Mesodermal cell (in vitro differentiated cells): ENCODE measurements at regions not wholly inside any gene's neighbourhood (a gene's known extent, or its start where the extent isn't known, plus 50 kb on each side); places are given as distances from the start of the nearest gene placed in this dataset.
"Not testable (repeated sequence)": the region's sequence is repeated elsewhere in the genome, so short reads cannot be mapped to it uniquely, and the experiment has no call there.

Experiments used
- H3K27ac ChIP-seq: 2 replicates; pipeline ENCODE4 v1.7.0; 2013; ENCODE audit warnings: mild to moderate bottlenecking, low read depth, low read length, moderate library complexity; ENCODE audit not compliant: severe bottlenecking
- H3K36me3 ChIP-seq: 2 replicates; pipeline ENCODE4 v1.7.1; 2013; ENCODE audit warnings: mild to moderate bottlenecking, low read length, moderate library complexity; ENCODE audit not compliant: control insufficient read depth, insufficient read depth
- H3K4me1 ChIP-seq: one replicate; pipeline ENCODE4 v1.7.1; 2013; ENCODE audit warnings: mild to moderate bottlenecking, low read length; ENCODE audit not compliant: insufficient read depth, control insufficient read depth, poor library complexity, severe bottlenecking
- H3K4me3 ChIP-seq: 2 replicates; pipeline ENCODE4 v1.7.0; 2013; ENCODE audit warnings: low read length, control low read depth, mild to moderate bottlenecking; ENCODE audit not compliant: insufficient read depth, poor library complexity, severe bottlenecking; ENCODE audit errors: extremely low read depth
- H3K9me3 ChIP-seq: 2 replicates; pipeline ENCODE4 v1.7.1; 2013; ENCODE audit warnings: mild to moderate bottlenecking, low read length, moderate library complexity; ENCODE audit not compliant: control insufficient read depth
- WGBS, 2 experiments: methylation state at CpG; one replicate each; pipeline ENCODE4 v1.1.5; 2013; ENCODE audit warnings: missing lambda C conversion rate in 2 of 2; ENCODE audit not compliant: insufficient coverage in 2 of 2; 5-methylcytosine and 5-hydroxymethylcytosine counted together

DNA sequence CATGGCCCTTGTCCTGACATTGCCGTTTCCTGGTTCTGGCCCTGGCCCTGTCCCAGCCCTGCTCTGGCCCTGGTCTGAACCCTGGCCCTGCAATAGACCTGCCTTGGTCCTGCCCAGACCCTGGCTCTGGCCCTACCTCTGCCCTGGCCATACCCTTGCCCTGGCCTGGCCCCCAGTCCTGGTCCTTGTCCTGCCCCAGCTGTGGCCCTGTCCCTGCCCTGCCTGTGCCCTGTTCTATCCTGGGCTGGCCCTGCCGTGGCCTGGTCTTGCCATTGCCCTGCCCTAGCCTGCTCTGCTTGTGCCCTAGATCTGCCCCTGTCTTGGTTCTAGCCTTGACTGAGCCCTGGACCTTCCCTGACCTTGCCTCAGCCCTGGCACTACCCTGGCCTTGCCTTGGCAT, 1560.1 kb downstream of the RPIA start:
- H3K4me1 ChIP-seq, H3K4me3 ChIP-seq, H3K36me3 ChIP-seq, H3K27ac ChIP-seq, H3K9me3 ChIP-seq: not testable (repeated sequence)
- WGBS, 2 experiments, result 78 to 83% methylated on average over 2 of the region's 2 CpGs

DNA sequence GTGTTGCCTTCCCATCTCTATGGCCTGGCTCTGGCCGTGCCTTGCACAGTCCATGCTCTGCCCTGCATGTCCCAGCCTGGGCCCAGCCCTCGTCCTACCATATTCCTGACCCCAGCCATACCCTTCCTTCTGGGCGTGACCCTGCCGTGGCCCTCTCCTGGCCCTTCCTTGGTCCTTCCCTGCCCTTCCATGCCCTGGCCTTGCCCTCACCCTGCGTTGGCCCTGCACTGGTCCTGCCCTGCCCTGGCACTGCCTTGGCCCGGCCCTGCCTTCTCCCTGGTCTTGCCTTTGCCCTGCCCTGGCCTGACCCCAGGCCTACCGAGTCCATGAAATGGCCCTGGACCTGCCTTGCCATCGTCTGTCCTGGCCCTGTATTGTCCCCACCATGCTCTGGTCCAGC, 1561.8 kb downstream of the RPIA start:
- not testable (repeated sequence) for H3K36me3 ChIP-seq, H3K9me3 ChIP-seq, H3K27ac ChIP-seq, H3K4me1 ChIP-seq, H3K4me3 ChIP-seq
- WGBS, 2 experiments, result 76 to 87% methylated on average over 4 to 6 of the region's 8 CpGs

DNA sequence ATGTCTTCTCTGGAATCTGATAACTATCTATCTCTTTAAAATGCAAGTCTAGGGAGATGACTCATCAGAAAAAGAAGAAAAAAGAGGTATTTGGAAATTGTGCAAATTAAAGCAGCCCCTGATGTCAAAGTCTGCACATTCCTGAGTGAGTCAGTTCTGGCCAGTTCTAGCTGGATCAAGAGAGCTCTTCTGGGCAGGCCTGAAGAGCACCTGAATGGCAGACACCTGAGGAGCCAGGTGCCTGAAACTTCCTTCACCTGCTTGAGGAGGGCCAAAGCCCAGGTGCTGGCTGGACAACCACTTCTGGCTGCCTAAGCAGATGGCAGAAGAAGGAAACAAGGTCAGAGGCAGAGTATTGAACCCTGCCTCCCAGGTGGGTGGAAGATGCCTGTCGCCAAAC, 1575.4 kb downstream of the RPIA start:
- H3K27ac ChIP-seq, H3K36me3 ChIP-seq, H3K4me3 ChIP-seq, H3K9me3 ChIP-seq, H3K4me1 ChIP-seq: not testable (repeated sequence)
- WGBS, 2 experiments, result 100% methylated on average over 1 of the region's 1 CpG; no CpG with 5 or more reads in 1 of the 2 experiments

DNA sequence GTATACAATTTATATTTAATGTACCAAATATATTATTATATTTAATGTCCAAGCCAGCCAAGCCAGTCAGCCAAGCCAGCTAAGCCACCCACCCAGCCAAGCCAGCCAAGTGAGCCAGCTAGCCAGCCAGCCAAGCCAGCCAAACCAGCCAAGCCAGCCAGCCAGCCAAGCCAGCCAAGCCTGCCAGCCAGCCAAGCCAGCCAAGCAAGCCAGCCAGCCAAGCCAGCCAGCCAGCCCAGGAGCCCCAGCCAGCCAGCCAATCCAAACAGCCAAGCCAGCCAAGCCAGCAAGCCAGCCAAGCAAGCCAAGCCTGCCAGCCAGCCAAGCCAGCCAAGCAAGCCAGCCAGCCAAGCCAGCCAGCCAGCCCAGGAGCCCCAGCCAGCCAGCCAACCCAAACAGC, 1596.3 kb downstream of the RPIA start:
- not testable (repeated sequence) for H3K4me1 ChIP-seq, H3K9me3 ChIP-seq, H3K36me3 ChIP-seq, H3K4me3 ChIP-seq, H3K27ac ChIP-seq

DNA sequence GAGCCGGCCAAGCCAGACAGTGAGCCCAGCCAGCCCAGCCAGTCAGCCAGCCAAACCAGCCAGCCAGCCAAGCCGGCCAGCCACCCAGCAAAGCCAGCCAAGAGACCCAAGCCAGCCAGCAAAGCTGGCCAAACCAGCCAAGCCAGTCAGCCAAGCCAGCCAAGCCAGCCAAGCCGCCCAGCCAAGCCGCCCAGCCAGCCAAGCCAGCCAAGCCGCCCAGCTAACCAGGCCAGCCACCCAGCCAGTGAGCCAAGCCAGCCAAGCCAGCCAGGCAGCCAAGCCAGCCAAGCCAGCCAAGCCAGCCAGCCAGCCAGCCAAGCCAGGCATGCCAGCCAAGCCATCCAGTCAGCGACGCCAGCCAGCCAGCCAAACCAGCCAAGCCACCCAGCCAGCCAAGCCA, 1596.9 kb downstream of the RPIA start:
- WGBS, 2 experiments, result 67 to 83% methylated on average over 3 to 4 of the region's 7 CpGs
- not testable (repeated sequence) for H3K36me3 ChIP-seq, H3K27ac ChIP-seq

DNA sequence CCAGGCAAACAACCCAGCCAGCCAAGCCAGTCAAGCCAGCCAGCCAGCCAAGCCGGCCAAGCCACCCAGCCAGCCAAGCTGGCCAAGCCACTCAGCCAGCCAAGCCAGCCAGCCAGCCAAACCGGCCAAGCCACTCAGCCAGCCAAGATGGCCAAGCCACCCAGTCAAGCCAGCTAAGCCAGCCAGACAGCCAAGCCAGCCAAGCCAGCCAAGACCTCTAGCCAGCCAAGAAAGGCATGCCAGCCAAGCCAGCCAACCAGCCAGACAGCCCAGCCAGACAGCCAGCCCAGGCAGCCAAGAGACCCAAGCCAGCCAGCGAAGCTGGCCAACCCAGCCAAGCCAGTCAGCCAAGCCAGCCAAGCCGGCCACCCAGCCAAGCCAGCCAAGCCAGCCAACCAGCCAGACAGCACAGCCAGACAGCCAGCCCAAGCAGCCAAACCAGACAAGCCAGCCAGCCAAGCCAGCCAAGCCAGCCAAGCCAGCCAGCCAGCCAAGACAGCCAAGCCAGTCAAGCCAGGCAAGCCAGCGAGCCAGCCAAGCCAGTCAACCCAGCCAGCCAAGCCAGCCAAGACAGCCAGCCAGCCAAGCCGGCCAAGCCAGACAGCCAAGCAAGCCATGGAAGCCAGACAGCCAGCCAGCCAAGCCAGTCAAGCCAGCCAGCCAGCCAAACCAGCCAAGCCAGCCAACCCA, 1598.0 kb downstream of the RPIA start:
- not testable (repeated sequence) for H3K4me1 ChIP-seq, H3K36me3 ChIP-seq, H3K27ac ChIP-seq, H3K9me3 ChIP-seq, H3K4me3 ChIP-seq
- 74 to 76% methylated on average over 3 of the region's 6 CpGs for WGBS, 2 experiments

More for the DNA sequence above, 1596.9 kb downstream of the RPIA start:
- H3K4me3 ChIP-seq, H3K9me3 ChIP-seq, H3K4me1 ChIP-seq: not testable (repeated sequence)

DNA sequence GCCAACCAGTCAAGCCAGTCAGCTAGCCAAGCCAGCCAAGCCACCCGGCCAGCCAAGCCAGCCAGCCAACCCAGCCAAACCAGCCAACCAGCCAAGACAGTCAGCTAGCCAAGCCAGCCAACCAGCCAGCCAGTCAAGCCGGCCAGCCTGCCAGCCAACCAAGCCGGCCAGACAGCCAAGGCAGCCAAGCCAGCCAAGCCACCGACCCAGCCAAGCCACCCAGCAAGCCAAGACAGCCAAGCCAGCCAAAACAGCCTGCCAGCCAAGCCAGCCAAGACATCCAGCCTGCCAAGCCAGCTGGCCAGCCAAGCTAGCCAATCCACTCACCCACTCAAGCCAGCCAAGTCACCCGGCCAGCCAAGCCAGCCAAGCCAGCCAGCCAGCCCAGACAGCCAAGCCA, 1599.2 kb downstream of the RPIA start:
- H3K27ac ChIP-seq, H3K36me3 ChIP-seq, H3K9me3 ChIP-seq, H3K4me1 ChIP-seq, H3K4me3 ChIP-seq: not testable (repeated sequence)
- 93% methylated on average over 3 of the region's 5 CpGs; no CpG with 5 or more reads in 1 of the 2 experiments for WGBS, 2 experiments

DNA sequence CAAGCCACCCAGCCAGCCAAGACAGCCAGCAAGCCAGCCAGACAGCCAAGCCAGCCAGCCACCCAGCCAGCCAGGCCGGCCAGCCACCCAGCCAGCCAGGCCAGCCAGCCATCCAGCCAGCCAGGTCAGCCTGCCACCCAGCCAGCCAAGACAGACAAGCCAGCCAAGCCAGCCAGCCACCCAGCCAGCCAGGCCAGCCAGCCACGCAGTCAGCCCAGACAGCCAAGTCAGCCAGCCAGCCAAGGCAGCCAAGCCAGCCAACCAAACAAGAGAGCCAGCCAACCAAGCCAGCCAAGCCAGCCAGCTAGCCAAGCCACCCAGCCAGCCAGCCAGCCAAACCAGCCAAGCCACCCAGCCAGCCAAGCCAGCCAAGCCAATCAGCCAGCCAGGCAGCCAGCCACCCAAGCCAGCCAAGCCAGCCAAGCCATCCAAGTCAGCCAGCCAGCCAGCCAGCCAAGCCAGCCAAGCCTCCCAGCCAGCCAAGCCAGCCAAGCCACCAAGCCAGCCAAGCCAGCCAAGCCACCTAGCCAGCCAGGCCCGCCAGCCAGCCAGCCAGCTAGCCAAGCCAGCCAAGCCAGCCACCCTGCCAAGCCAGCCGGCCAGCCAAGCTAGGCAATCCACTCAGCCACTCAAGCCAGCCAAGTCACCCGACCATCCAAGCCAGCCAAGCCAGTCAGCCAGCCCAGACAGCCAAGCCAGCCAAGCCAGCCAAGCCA, 1599.9 kb downstream of the RPIA start:
- not testable (repeated sequence) for H3K9me3 ChIP-seq, H3K4me1 ChIP-seq, H3K36me3 ChIP-seq, H3K4me3 ChIP-seq, H3K27ac ChIP-seq
- 46 to 65% methylated on average over 2 to 3 of the region's 5 CpGs for WGBS, 2 experiments

DNA sequence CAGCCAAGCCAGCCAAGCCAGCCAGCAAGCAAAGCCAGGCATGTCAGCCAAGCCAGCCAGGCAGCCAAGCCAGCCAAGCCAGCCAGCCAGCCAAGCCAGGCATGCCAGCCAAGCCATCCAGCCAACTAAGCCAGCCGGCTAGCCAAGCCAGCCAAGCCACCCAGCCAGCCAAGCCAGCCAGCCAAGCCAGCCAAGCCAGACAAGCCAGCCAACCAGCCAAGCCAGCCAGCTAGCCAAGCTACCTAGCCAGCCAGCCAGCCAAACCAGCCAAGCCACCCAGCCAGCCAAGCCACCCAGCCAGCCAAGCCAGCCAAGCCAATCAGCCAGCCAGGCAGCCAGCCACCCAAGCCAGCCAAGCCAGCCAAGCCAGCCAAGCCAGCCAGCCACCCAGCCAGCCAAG, 1600.5 kb downstream of the RPIA start:
- not testable (repeated sequence) for H3K27ac ChIP-seq, H3K4me1 ChIP-seq, H3K36me3 ChIP-seq, H3K4me3 ChIP-seq, H3K9me3 ChIP-seq
- WGBS, 2 experiments, result 88% methylated on average over 1 of the region's 1 CpG; no CpG with 5 or more reads in 1 of the 2 experiments

DNA sequence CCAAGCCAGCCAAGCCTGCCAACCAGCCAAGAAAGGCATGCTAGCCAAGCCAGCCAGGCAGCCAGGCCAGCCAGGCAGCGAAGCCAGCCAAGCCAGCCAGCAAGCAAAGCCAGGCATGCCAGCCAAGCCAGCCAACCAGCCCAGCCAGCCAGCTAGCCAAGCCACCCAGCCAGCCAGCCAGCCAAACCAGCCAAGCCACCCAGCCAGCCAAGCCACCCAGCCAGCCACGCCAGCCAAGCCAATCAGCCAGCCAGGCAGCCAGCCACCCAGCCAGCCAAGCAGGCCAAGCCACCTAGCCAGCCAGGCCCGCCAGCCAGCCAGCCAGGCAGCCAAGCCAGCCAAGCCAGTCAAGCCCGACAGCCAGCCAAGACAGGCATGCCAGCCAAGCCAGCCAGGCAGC, 1601.0 kb downstream of the RPIA start:
- H3K36me3 ChIP-seq, H3K4me3 ChIP-seq, H3K4me1 ChIP-seq, H3K9me3 ChIP-seq, H3K27ac ChIP-seq: not testable (repeated sequence)
- WGBS, 2 experiments, result 66 to 82% methylated on average over 2 to 3 of the region's 4 CpGs

DNA sequence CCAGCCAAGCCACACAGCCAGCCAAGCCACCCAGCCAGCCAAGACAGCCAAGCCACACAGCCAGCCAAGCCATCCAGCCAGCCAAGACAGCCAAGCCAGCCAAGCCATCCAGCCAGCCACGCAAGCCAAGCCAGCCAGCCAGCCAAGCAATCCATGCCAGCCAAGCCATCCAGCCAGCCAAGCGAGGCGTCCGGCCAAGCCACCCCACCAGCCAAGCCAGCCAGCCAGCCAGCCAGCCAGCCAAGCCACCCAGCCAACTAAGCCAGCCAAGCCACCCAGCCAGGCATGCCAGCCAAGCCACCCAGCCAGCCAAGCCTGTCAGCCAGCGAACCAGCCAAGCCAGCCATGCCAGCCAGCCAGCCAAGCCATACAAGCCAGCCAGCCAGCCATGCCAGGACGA, 1601.8 kb downstream of the RPIA start:
- not testable (repeated sequence) for H3K27ac ChIP-seq, H3K4me3 ChIP-seq, H3K9me3 ChIP-seq, H3K4me1 ChIP-seq, H3K36me3 ChIP-seq
- 80 to 91% methylated on average over 1 to 5 of the region's 6 CpGs for WGBS, 2 experiments
